ENCODE measurements at regions not wholly inside any gene's neighbourhood (a gene's known extent, or its start where the extent isn't known, plus 50 kb on each side); places are given as distances from the start of the nearest gene placed in this dataset.
"Not testable (repeated sequence)": the region's sequence is repeated elsewhere in the genome, so short reads cannot be mapped to it uniquely, and the experiment has no call there.

DNA sequence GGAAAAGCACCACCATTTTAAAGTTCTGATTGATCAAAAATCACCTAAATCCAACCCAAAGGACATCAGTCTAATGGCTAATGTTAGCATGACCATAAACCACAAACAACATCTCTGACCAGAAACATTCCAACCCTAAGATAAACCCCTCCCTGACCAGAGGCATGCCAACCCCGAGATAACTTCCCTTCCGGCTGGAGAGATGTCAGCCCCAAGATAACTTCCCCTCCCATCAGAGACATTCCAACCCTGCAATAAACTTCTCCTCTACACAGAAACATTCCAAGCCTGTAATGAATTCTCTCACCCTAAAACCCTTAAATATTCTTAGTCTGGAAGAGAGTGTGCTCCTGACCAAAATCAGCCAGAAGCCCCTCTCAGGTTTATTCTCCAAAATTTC lies 364.3 kb downstream of the KCNN2 start:
- DNase-seq (ENCODE audit: low read depth in 2 of 2), result no peak

DNA sequence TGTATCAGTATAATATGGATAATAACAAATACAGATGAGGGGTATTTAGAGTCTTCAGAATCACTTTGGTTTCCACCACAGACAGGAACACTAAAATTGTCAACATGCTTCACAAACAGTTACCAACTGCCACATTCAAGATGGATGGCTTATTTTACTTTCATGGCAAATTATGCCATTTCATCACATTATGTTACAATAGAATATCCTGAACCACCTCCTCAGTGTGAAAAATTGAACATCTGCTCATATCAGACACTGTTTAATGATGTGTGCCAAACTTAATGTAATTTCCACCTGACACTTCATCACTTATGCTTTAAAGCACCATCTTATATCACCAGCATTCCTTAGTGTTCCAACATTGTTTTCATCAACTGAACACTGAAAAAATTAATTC lies 357.4 kb downstream of the KCNN2 start:
- TF ChIP-seq, protein P1, sequence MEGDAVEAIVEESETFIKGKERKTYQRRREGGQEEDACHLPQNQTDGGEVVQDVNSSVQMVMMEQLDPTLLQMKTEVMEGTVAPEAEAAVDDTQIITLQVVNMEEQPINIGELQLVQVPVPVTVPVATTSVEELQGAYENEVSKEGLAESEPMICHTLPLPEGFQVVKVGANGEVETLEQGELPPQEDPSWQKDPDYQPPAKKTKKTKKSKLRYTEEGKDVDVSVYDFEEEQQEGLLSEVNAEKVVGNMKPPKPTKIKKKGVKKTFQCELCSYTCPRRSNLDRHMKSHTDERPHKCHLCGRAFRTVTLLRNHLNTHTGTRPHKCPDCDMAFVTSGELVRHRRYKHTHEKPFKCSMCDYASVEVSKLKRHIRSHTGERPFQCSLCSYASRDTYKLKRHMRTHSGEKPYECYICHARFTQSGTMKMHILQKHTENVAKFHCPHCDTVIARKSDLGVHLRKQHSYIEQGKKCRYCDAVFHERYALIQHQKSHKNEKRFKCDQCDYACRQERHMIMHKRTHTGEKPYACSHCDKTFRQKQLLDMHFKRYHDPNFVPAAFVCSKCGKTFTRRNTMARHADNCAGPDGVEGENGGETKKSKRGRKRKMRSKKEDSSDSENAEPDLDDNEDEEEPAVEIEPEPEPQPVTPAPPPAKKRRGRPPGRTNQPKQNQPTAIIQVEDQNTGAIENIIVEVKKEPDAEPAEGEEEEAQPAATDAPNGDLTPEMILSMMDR (IDR thresholded peaks at IDR 0.05; ENCODE audit: low read depth, low read length), result no peak
- DNase-seq (ENCODE audit: low read depth in 2 of 2), result no peak
- H3K4me3 ChIP-seq (replicated peaks in 1 of 2; ENCODE audit: low read depth in 2 of 2, low read length in 2 of 2), result no peak overlapping the region

More for the DNA sequence above, 364.3 kb downstream of the KCNN2 start:
- TF ChIP-seq, protein P1 (IDR thresholded peaks at IDR 0.05; ENCODE audit: low read depth, low read length), result no peak
- no peak overlapping the region for H3K4me3 ChIP-seq (replicated peaks in 1 of 2; ENCODE audit: low read depth in 2 of 2, low read length in 2 of 2)

DNA sequence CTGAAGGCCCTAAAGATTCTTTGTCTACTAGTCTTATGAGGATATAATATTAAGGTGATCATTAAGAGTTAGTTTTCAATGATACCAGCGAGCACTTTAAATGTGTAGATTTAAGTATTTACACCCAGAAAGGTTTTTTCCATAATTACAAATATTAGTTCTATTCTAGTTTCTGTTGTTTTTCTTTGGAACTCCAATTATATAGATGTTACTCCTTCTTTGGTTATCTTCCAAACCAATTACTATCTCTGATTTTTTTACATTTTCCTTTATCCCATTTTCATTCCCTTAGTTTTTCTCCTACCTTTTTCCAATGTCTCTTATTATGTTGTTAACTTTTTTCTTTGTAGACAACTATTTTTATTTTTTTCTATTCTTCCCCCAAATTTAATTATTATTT lies 355.1 kb downstream of the KCNN2 start:
- no peak for DNase-seq (ENCODE audit: low read depth in 2 of 2)
- H3K4me3 ChIP-seq (replicated peaks in 1 of 2; ENCODE audit: low read depth in 2 of 2, low read length in 2 of 2), result no peak overlapping the region
- TF ChIP-seq, protein P1 (IDR thresholded peaks at IDR 0.05; ENCODE audit: low read depth, low read length), result no peak

DNA sequence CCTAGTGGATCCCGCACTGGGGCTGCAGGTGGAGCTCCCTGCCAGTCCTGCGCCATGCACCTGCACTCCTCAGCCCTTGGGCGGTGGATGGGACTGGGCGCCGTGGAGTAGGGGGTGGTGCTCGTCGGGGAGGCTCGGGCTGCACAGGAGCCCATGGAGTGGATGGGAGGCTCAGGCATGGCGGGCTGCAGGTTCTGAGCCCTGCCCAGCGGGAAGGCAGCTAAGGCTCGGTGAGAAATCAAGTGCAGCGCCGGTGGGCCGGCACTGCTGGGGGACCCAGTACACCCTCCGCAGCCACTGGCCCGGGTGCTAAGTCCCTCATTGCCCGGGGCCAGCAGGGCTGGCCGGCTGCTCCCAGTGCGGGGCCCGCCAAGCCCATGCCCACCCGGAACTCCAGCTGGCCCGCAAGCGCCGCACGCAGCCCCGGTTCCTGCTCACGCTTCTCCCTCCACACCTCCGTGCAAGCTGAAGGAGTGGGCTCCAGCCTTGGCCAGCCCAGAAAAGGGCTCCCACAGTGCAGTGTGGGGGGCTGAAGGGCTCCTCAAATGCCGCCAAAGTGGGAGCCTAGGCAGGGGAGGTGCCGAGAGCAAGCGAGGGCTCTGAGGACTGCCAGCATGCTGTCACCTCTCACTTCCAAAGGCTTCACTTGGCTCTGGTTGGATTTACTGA lies 342.5 kb downstream of the KCNN2 start:
- not testable (repeated sequence) for H3K4me3 ChIP-seq (replicated peaks in 1 of 2; ENCODE audit: low read depth in 2 of 2, low read length in 2 of 2); DNase-seq (ENCODE audit: low read depth in 2 of 2)

DNA sequence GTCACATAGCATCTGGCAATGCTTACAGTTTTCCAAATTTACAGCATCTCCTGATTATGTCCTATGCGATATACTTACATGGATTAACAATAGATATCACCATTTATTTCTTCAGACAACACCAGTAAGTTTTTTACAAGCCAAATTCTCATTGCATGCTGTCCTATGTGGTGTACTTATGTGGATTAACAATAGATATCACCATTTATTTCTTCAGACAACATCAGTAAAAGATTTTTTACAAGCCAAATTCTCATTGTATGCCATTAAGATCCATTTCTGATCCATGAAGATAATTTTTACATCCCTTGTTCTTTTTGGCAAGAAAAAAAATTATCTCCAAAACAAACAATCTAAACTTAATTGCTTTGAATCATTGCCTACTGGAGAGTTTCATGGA lies 340.9 kb downstream of the KCNN2 start:
- DNase-seq (ENCODE audit: low read depth in 2 of 2), result no peak
- TF ChIP-seq, protein P1 (IDR thresholded peaks at IDR 0.05; ENCODE audit: low read depth, low read length), result no peak
- no peak overlapping the region for H3K4me3 ChIP-seq (replicated peaks in 1 of 2; ENCODE audit: low read depth in 2 of 2, low read length in 2 of 2)

DNA sequence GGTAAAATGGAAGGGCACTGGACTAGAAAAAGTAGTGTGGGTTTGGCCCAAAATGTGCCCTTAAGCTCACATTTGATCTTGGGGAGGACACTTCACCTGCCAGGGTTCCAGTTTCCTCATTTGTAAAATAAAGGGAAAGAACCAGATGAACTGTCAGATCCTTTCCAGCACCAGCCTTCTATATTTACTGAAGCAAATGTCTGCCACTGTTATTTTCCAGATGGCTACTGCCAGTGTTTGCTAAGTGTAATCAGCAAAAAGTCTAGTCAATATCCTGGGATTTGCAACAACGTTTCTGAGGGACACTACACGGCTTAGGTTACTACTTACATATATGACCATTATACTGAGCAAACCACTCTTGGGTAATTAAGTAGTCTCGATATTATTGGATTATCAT lies 340.3 kb downstream of the KCNN2 start:
- TF ChIP-seq, protein P1 (IDR thresholded peaks at IDR 0.05; ENCODE audit: low read depth, low read length), result no peak
- H3K4me3 ChIP-seq (replicated peaks in 1 of 2; ENCODE audit: low read depth in 2 of 2, low read length in 2 of 2), result no peak overlapping the region
- no peak for DNase-seq (ENCODE audit: low read depth in 2 of 2)

DNA sequence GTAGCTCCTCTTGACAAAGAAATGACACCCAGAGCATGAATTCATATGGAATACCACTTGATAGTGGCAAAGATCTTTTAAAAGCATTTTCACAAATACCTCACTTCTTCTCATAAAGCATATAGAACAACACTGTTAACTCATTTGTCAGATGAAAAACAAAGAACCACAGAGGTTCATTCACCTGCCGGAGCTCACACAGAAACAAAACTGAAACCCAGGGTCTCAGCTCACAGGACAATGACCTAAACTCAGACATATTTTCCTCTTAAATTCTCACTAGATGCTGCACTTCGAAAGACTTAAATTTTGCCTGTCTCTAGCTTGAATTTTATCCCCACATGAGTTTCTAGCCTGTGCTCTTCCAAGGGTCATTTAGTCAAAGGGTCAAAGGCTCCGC lies 339.0 kb downstream of the KCNN2 start:
- TF ChIP-seq, protein P1 (IDR thresholded peaks at IDR 0.05; ENCODE audit: low read depth, low read length), result no peak
- no peak overlapping the region for H3K4me3 ChIP-seq (replicated peaks in 1 of 2; ENCODE audit: low read depth in 2 of 2, low read length in 2 of 2)
- no peak for DNase-seq (ENCODE audit: low read depth in 2 of 2)
